Esophagus muscularis mucosa (tissue), 4 donors: ENCODE measurements at regions not wholly inside any gene's neighbourhood (a gene's known extent, or its start where the extent isn't known, plus 50 kb on each side); places are given as distances from the start of the nearest gene placed in this dataset.

ENCODE experiments used
- DNase-seq: peaks from one replicate; pipeline ENCODE4 v3.0.0-alpha.2; 2017; ENCODE audit errors: extremely low spot score
- H3K27ac ChIP-seq, 4 donors: fragments of 200-600 bp; sonication (generic); replicated peaks in 1 of 4; 1 replicate in 3 of 4; 2 replicates in 1 of 4; pipeline ENCODE4 v1.5.1; 2016 to 2019; ENCODE audit warnings: mild to moderate bottlenecking in 1 of 4
- H3K27me3 ChIP-seq, 4 donors: fragments of 200-600 bp; sonication (generic); one replicate each; pipeline versions ENCODE4 v1.5.1 to v1.6.0; 2016 to 2019
- H3K36me3 ChIP-seq, 4 donors: fragments of 200-600 bp; sonication (generic); one replicate each; pipeline ENCODE4 v1.5.1; 2016 to 2019
- H3K4me1 ChIP-seq, 4 donors: fragments of 200-600 bp; sonication (generic); one replicate each; pipeline ENCODE4 v1.5.1; 2016 to 2019
- H3K4me3 ChIP-seq, 4 donors: fragments of 200-600 bp; sonication (generic); 1 replicate in 2 of 4; 2 replicates in 2 of 4; pipeline ENCODE4 v1.5.1; 2016 to 2019; ENCODE audit warnings: mild to moderate bottlenecking in 4 of 4, moderate library complexity in 1 of 4
- H3K9me3 ChIP-seq, 4 donors: fragments of 200-600 bp; sonication (generic); 1 replicate in 3 of 4; 2 replicates in 1 of 4; pipeline ENCODE4 v1.5.1; 2016 to 2019
- EP300 ChIP-seq: sonication (generic); formaldehyde crosslinking; IDR thresholded peaks from one replicate; pipeline ENCODE4 v1.6.1; 2017; ENCODE audit warnings: antibody characterized with exemption
- POLR2A ChIP-seq: fragments of 450-650 bp; IDR thresholded peaks from one replicate; pipeline ENCODE4 v1.6.1; 2017; ENCODE audit warnings: antibody characterized with exemption, moderate library complexity, mild to moderate bottlenecking, low read depth
- POLR2AphosphoS5 ChIP-seq, 2 donors: sonication (generic); formaldehyde crosslinking; IDR thresholded peaks; one replicate each; pipeline ENCODE4 v1.6.1; 2017; ENCODE audit warnings: antibody characterized with exemption in 2 of 2
- WGBS: methylation state at CpG from one replicate; pipeline ENCODE4 v1.1.5; 2018; 5-methylcytosine and 5-hydroxymethylcytosine counted together
- intact Hi-C: fragments of 100-400 bp; cut with DNase I; formaldehyde crosslinking; loops from one replicate; pipeline ENCODE4 v1.15.1; 2023
- TF ChIP-seq, protein P1 (sequence below), 3 experiments: fragments of 200-600 bp in 2 of 3; fragments of 450-650 bp in 1 of 3; sonication (generic) in 2 of 3; IDR thresholded peaks; one replicate each; pipeline ENCODE4 v1.5.1; 2017 to 2019; ENCODE audit warnings: antibody characterized with exemption in 3 of 3, mild to moderate bottlenecking in 2 of 3, moderate library complexity in 1 of 3

DNA sequence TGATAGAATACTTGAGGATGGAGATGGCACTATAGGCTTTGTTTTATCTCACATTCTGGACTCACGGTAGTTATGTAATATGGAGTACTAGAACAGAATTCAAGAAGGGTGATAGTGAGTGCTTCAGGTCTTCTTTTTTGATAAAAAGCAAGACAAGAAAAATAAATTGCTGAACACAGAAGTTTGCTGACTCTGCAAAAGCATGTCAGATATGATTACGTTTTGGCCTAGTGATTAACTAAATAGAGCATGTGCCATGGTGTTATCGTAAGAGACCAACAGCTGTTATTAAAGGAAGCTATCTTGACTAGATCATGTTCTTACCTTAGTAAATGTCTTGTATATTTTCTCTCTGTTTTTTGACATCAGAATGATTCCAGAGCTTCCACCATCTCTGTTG lies 436.9 kb upstream of the LCORL start:
- Histone ChIP-seq H3K4me3 (no peak overlapping the region), H3K9me3 (no peaks in the 10 kb centered on the region), H3K4me1 (no peaks in the 10 kb centered on the region), H3K27me3 (no peaks in the 10 kb centered on the region), H3K27ac (no peak overlapping the region), H3K36me3 (no peaks in the 10 kb centered on the region)
- no peak for DNase-seq
- WGBS, result 85% methylated on average over 3 of the region's 3 CpGs
- intact Hi-C loops, result no loop called here
- TF ChIP-seq POLR2A, result no peak
- TF ChIP-seq EP300, result no peak
- no peak for TF ChIP-seq POLR2AphosphoS5 (IDR thresholded peaks at IDR 0.05)
- TF ChIP-seq, protein P1, sequence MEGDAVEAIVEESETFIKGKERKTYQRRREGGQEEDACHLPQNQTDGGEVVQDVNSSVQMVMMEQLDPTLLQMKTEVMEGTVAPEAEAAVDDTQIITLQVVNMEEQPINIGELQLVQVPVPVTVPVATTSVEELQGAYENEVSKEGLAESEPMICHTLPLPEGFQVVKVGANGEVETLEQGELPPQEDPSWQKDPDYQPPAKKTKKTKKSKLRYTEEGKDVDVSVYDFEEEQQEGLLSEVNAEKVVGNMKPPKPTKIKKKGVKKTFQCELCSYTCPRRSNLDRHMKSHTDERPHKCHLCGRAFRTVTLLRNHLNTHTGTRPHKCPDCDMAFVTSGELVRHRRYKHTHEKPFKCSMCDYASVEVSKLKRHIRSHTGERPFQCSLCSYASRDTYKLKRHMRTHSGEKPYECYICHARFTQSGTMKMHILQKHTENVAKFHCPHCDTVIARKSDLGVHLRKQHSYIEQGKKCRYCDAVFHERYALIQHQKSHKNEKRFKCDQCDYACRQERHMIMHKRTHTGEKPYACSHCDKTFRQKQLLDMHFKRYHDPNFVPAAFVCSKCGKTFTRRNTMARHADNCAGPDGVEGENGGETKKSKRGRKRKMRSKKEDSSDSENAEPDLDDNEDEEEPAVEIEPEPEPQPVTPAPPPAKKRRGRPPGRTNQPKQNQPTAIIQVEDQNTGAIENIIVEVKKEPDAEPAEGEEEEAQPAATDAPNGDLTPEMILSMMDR (IDR thresholded peaks at IDR 0.05), result no peak

DNA sequence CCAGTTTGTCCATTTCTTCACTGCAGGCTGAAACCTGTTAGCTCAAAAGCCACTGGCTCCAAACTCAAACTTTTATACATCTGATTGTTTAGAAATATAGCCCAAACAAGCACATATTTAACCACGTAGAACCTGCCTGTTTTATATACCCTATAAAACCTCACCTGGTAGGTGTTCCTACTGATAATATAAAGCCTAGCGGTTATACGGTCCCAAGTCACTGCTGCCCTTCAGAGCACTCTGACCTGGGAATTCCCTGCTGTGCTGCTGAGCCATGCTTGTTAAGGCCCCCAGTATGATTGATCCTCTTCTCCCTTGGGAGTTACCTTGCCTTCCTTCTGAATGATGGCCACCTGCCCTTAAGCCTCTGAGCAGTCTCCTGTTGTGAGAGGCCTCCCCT lies 432.8 kb upstream of the LCORL start:
- no peak overlapping the region for H3K4me3 ChIP-seq
- H3K27me3 ChIP-seq, result no peaks in the 10 kb centered on the region
- H3K4me1 ChIP-seq, result no peaks in the 10 kb centered on the region
- no peaks in the 10 kb centered on the region for H3K9me3 ChIP-seq
- no peaks in the 10 kb centered on the region for H3K36me3 ChIP-seq
- 87% methylated on average over 3 of the region's 3 CpGs for WGBS
- no peak overlapping the region for H3K27ac ChIP-seq
- TF ChIP-seq POLR2A (no peak), EP300 (no peak), POLR2AphosphoS5 (IDR thresholded peaks at IDR 0.05) (no peak)
- TF ChIP-seq, protein P1 (IDR thresholded peaks at IDR 0.05), result no peak
- intact Hi-C loops, result no loop called here
- no peak for DNase-seq

- Histone ChIP-seq H3K27ac (no peak overlapping the region), H3K4me3 (no peak overlapping the region), H3K9me3 (peaks cover 0 to 7% (median 0%) of the 10 kb centered on the region in 4 donors), H3K4me1 (no peaks in the 10 kb centered on the region), H3K36me3 (no peaks in the 10 kb centered on the region), H3K27me3 (no peaks in the 10 kb centered on the region)
- no peak for DNase-seq
- TF ChIP-seq EP300 (no peak), POLR2AphosphoS5 (IDR thresholded peaks at IDR 0.05) (no peak), POLR2A (no peak)
- TF ChIP-seq, protein P1 (IDR thresholded peaks at IDR 0.05), result no peak
- 78% methylated on average over 4 of the region's 4 CpGs for WGBS
- intact Hi-C loops, result no loop called here
Observed at GRCh38 chr4:18445110-18445509, 423.6 kb upstream of the LCORL start.

GRCh38 chr4:18444206-18444605 lies 422.7 kb upstream of the LCORL start:
- Histone ChIP-seq H3K4me3 (no peak overlapping the region), H3K27ac (no peak overlapping the region), H3K36me3 (no peaks in the 10 kb centered on the region), H3K4me1 (no peaks in the 10 kb centered on the region), H3K27me3 (no peaks in the 10 kb centered on the region), H3K9me3 (peaks cover 0 to 7% (median 0%) of the 10 kb centered on the region in 4 donors)
- 77% methylated on average over 3 of the region's 3 CpGs for WGBS
- intact Hi-C loops, result no loop called here
- DNase-seq, result no peak
- TF ChIP-seq POLR2AphosphoS5 (IDR thresholded peaks at IDR 0.05) (no peak), POLR2A (no peak), EP300 (no peak)
- TF ChIP-seq, protein P1 (IDR thresholded peaks at IDR 0.05), result no peak

GRCh38 chr4:18442957-18443356 lies 421.4 kb upstream of the LCORL start:
- H3K4me3 ChIP-seq, result no peak overlapping the region
- no peaks in the 10 kb centered on the region for H3K4me1 ChIP-seq
- no peak for TF ChIP-seq POLR2A
- TF ChIP-seq EP300, result no peak
- TF ChIP-seq POLR2AphosphoS5 (IDR thresholded peaks at IDR 0.05), result no peak
- TF ChIP-seq, protein P1 (IDR thresholded peaks at IDR 0.05), result no peak
- no peaks in the 10 kb centered on the region for H3K27me3 ChIP-seq
- DNase-seq, result no peak
- H3K9me3 ChIP-seq, result peaks cover 0 to 7% (median 2%) of the 10 kb centered on the region in 4 donors
- intact Hi-C loops, result no loop called here
- 50% methylated on average over 1 of the region's 1 CpG for WGBS
- H3K36me3 ChIP-seq, result no peaks in the 10 kb centered on the region
- no peak overlapping the region for H3K27ac ChIP-seq
